ENCODE measurements at regions not wholly inside any gene's neighbourhood (a gene's known extent, or its start where the extent isn't known, plus 50 kb on each side); places are given as distances from the start of the nearest gene placed in this dataset.

GRCh38 chr2:38174131-38174530, 98.2 kb upstream of the CYP1B1 start:
- no peak for DNase-seq (ENCODE audit: low read depth in 4 of 4, low spot score in 2 of 4)

GRCh38 chr2:38173683-38174082, 97.7 kb upstream of the CYP1B1 start:
- no peak for DNase-seq (ENCODE audit: low read depth in 4 of 4, low spot score in 2 of 4)

GRCh38 chr2:38171208-38171855, 95.4 kb upstream of the CYP1B1 start:
- DNase-seq (ENCODE audit: low read depth in 4 of 4, low spot score in 2 of 4) = no peak

- no peak for DNase-seq (ENCODE audit: low read depth in 4 of 4, low spot score in 2 of 4)
Measured at GRCh38 chr2:38170733-38171132, 94.8 kb upstream of the CYP1B1 start.

- DNase-seq (ENCODE audit: low read depth in 4 of 4, low spot score in 2 of 4) = no peak
Measured at GRCh38 chr2:38170067-38170466, 94.1 kb upstream of the CYP1B1 start.

GRCh38 chr2:38168710-38169480, 92.9 kb upstream of the CYP1B1 start:
- no peak for DNase-seq (ENCODE audit: low read depth in 4 of 4, low spot score in 2 of 4)

- no peak for DNase-seq (ENCODE audit: low read depth in 4 of 4, low spot score in 2 of 4)
Measured at GRCh38 chr2:38167968-38168350, 92.0 kb upstream of the CYP1B1 start.

- no peak for DNase-seq (ENCODE audit: low read depth in 4 of 4, low spot score in 2 of 4)
Measured at GRCh38 chr2:38165698-38166097, 89.7 kb upstream of the CYP1B1 start.

- no peak for DNase-seq (ENCODE audit: low read depth in 4 of 4, low spot score in 2 of 4)
Measured at GRCh38 chr2:38164881-38165280, 88.9 kb upstream of the CYP1B1 start.

- no peak for DNase-seq (ENCODE audit: low read depth in 4 of 4, low spot score in 2 of 4)
Measured at GRCh38 chr2:38163579-38163978, 87.6 kb upstream of the CYP1B1 start.

- DNase-seq (ENCODE audit: low read depth in 4 of 4, low spot score in 2 of 4) = no peak
Measured at GRCh38 chr2:38163006-38163405, 87.1 kb upstream of the CYP1B1 start.

- DNase-seq (ENCODE audit: low read depth in 4 of 4, low spot score in 2 of 4) = no peak
Measured at GRCh38 chr2:38160516-38160915, 84.6 kb upstream of the CYP1B1 start.

GRCh38 chr2:38159597-38159996, 83.6 kb upstream of the CYP1B1 start:
- no peak for DNase-seq (ENCODE audit: low read depth in 4 of 4, low spot score in 2 of 4)

GRCh38 chr2:38159191-38159590, 83.2 kb upstream of the CYP1B1 start:
- no peak for DNase-seq (ENCODE audit: low read depth in 4 of 4, low spot score in 2 of 4)

- no peak for DNase-seq (ENCODE audit: low read depth in 4 of 4, low spot score in 2 of 4)
Measured at GRCh38 chr2:38158378-38159118, 82.6 kb upstream of the CYP1B1 start.

- DNase-seq (ENCODE audit: low read depth in 4 of 4, low spot score in 2 of 4) = no peak
Measured at GRCh38 chr2:38156436-38156835, 80.5 kb upstream of the CYP1B1 start.

GRCh38 chr2:38155015-38155414, 79.1 kb upstream of the CYP1B1 start:
- DNase-seq (ENCODE audit: low read depth in 4 of 4, low spot score in 2 of 4) = no peak

- DNase-seq (ENCODE audit: low read depth in 4 of 4, low spot score in 2 of 4) = no peak
Measured at GRCh38 chr2:38154395-38154794, 78.4 kb upstream of the CYP1B1 start.

- no peak for DNase-seq (ENCODE audit: low read depth in 4 of 4, low spot score in 2 of 4)
Measured at GRCh38 chr2:38153476-38154135, 77.7 kb upstream of the CYP1B1 start.

GRCh38 chr2:38152913-38153312, 77.0 kb upstream of the CYP1B1 start:
- no peak for DNase-seq (ENCODE audit: low read depth in 4 of 4, low spot score in 2 of 4)

- no peak for DNase-seq (ENCODE audit: low read depth in 4 of 4, low spot score in 2 of 4)
Measured at GRCh38 chr2:38152035-38152434, 76.1 kb upstream of the CYP1B1 start.

Data from left renal cortex interstitium (tissue), 4 donors.